HPDE6-E6E7 (cell line): ENCODE measurements at regions not wholly inside any gene's neighbourhood (a gene's known extent, or its start where the extent isn't known, plus 50 kb on each side); places are given as distances from the start of the nearest gene placed in this dataset.

Source experiments
- DNase-seq: peaks from one replicate; pipeline ENCODE4 v3.0.0; 2011; ENCODE audit warnings: missing footprints; ENCODE audit errors: extremely low spot score

DNA sequence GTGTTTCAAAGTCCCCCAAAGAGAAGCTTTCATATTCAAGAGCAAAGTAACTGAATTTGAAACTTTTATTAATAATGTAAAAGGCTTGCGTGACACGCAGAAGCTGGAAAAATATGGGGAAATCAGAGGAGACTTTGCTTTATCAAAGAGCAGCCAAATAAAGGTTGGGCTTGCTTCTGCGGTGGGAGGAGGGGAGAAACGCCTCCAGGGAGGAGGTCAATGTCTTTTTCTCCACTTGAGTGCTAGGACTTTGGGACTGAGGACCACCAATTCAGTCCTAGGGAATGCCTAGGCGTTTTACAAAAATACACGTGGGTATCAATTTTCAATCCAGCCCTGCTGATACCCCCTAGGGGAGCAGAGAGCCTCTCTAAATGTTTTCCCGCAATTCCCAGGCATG, 60.9 kb upstream of the FZD10 start:
- DNase-seq = no peak

DNA sequence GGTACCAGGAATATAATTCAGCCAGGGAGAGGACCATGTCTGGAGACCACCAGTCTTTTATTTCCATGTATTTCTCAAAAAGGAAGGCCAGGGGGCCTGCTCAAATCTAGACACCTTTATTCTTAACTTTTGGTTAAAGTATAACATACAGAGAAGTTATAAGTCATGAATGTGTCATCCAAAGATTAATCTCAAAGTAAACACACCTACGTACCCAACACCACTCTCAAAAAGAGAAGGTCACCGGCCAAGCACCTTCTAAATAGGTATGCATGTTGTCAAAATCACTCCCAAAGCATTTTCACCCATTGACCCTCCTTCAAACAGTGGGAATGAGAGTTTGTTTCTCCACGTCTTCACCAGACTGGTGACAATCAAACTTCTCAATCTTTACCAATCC, 60.0 kb upstream of the FZD10 start:
- DNase-seq = no peak

DNA sequence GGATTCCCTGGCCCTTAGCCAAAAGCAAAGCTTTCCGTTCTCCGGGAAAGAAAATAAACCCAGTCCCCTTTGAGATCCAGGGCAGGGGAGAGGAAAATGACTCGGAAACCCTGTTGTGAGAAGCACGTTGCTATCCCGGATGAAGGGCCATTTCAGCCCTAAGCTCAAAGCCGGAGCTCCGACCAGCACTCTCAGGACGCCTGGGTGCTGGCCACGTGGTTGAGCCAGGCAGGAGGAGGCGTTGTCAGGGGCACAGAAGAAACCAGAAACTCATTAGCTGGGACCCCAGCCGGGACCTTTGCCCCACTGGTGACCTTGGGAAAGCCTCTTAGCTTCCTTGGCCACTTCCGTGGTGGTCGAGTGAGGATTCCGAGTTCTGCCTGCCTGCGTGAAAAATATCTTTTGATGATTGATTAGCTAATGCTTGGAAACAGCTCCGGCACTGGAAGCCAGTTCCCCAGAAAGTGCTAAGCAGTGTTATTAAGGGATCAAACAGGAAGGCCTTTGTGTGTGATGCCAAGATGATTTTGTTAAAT, 57.6 kb upstream of the FZD10 start:
- no peak for DNase-seq

DNA sequence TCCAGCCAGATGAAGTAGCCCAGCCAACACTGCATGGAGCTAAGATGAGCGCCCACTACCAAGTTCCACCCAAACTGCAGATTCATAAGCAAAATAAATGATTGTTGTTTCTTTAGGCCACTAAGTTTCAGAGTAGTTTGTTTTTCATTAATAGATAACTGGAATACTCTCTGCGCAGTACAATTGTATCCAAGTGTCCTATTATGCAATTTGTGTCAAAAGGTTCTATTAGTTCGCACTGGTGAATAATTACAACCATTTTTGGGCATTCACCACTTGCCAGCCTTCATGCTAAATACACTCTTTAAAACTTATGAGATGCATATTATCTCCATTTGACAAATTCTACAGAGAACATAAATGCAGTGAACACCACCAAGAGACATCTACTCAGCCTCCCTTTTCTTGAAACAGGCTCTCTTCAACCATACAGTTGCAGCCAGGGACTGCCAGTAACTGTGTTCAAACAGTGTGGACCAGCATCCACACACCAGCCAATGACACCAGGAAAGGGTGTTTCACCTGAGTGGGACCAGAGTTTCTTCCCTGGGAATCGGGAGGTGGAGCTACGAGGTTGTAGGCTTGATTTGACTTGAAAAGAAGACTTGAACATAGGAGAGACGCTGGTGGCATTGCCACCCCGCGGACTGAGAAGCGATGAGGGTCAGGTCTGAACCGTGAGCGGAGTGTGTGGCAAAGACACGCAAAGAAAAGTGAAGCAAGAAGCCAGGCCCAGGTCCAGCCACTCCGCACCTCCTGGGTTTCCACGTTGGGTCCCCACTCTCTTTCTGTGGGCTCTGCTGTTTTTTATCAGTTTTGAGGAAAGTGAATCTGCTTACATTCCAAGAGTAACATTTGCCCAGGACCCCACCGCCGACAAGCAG, 53.0 kb upstream of the FZD10 start:
- DNase-seq = no peak

DNA sequence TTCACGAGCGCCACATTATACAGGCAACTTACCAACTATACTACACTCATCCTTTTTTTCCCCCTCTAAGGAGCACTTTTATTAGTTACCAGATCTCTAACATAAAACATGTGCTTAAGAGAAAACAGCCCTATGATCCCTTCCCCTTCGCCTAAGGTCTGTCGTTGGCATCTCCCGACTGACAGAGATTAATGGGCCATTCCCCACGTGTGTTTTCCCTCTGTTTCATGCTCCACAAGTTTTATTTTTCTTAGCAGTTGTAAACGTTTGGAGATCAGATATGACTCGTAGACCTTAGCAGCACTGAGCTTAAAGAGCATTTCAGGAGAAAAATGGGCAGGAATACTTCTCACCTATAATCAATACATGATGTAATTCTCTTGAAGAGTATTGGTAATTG, 51.4 kb upstream of the FZD10 start:
- DNase-seq = no peak

DNA sequence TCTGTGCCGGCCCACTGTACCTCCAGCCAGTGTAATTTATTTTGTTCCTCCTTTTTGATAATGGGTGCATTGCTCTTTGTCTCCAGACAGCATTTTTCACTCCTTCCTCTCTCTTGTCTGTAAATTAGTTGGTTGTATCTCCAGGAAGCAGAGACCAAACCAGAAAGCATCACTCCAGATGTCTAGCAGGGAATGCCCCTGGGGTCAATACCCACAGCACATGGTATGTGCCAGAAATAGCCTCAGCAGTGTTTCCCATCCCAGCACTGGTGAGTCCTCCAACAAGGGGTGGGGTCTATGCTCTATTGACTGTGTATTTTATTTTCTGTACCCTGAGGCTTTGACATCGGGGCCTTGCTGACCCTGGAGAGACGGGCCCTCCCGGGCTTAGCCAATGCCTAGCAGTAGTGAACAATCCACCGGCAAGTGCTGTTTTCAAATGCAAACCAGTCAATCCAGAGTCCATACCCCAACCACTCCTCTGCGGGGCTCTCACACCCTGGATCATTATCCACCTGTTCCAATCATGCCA, 50.2 kb upstream of the FZD10 start:
- DNase-seq = no peak
